ENCODE measurements at regions not wholly inside any gene's neighbourhood (a gene's known extent, or its start where the extent isn't known, plus 50 kb on each side); places are given as distances from the start of the nearest gene placed in this dataset.

DNA sequence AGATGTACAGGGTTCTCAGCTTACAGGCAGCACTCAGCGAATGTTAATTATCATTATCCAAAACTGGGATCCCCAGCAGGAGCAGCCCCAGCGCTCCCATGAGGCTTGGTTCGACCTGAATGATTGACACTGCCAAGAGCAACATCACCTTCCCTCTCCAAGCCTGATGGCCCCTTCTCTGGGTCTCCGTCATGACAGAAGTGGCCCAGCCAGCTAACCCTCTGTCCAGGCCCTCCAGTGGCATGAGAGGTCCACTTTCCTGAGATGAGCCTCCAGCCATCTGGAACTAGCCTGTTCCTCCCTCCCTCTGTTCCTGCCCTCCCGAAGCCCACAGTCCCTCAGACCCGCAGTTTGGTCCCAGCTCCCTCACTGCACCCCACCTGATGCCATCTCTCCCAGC is 97.0 kb upstream of the RAB6C start:
- H3K9ac ChIP-seq, result no peak overlapping the region
- no peak overlapping the region for H3K4me2 ChIP-seq
- H4K20me1 ChIP-seq (ENCODE audit: insufficient read depth), result no peaks in the 10 kb centered on the region
- no peaks in the 10 kb centered on the region for H3K36me3 ChIP-seq (ENCODE audit: insufficient read depth)
- H3K27ac ChIP-seq, result no peak overlapping the region
- H3K27me3 ChIP-seq (ENCODE audit: insufficient read depth, low read depth), result no peaks in the 10 kb centered on the region
- no peaks in the 10 kb centered on the region for H3K4me1 ChIP-seq (ENCODE audit: low read depth, poor library complexity, severe bottlenecking)
- H3K79me2 ChIP-seq (ENCODE audit: insufficient read depth, low read depth), result no peaks in the 10 kb centered on the region
- no peak overlapping the region for H3K4me3 ChIP-seq (IDR thresholded peaks at IDR 0.05; ENCODE audit: insufficient read depth, low read depth, low read length)
- no peak overlapping the region for H2AFZ ChIP-seq (ENCODE audit: low read depth)
- TF ChIP-seq, protein P1, sequence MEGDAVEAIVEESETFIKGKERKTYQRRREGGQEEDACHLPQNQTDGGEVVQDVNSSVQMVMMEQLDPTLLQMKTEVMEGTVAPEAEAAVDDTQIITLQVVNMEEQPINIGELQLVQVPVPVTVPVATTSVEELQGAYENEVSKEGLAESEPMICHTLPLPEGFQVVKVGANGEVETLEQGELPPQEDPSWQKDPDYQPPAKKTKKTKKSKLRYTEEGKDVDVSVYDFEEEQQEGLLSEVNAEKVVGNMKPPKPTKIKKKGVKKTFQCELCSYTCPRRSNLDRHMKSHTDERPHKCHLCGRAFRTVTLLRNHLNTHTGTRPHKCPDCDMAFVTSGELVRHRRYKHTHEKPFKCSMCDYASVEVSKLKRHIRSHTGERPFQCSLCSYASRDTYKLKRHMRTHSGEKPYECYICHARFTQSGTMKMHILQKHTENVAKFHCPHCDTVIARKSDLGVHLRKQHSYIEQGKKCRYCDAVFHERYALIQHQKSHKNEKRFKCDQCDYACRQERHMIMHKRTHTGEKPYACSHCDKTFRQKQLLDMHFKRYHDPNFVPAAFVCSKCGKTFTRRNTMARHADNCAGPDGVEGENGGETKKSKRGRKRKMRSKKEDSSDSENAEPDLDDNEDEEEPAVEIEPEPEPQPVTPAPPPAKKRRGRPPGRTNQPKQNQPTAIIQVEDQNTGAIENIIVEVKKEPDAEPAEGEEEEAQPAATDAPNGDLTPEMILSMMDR (conservative IDR thresholded peaks at IDR 0.05; ENCODE audit: low read depth, low read length), result no peak

DNA sequence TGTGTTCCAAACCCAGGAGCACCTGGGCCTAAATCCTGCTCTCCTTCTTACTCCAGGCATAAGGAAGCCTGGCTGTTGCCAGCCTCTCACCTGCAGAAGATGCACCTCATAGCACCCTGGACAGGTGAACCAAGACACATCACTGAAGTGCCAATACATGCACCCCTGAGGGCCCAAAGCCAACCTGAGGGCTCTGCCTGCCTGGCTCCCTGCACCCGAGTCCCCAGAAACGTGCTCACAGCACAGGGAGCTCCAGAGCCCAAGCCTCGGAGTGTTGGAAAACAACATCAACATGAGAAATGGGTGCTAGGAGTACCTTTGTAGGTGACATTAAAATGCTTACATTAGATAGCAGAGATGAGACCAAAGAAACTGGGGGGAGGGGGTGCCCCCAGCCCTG is 96.3 kb upstream of the RAB6C start:
- no peaks in the 10 kb centered on the region for H3K4me1 ChIP-seq (ENCODE audit: low read depth, poor library complexity, severe bottlenecking)
- no peak overlapping the region for H3K9ac ChIP-seq
- no peak overlapping the region for H3K27ac ChIP-seq
- no peaks in the 10 kb centered on the region for H3K79me2 ChIP-seq (ENCODE audit: insufficient read depth, low read depth)
- no peak overlapping the region for H2AFZ ChIP-seq (ENCODE audit: low read depth)
- no peak overlapping the region for H3K4me3 ChIP-seq (IDR thresholded peaks at IDR 0.05; ENCODE audit: insufficient read depth, low read depth, low read length)
- H3K36me3 ChIP-seq (ENCODE audit: insufficient read depth), result no peaks in the 10 kb centered on the region
- no peaks in the 10 kb centered on the region for H3K27me3 ChIP-seq (ENCODE audit: insufficient read depth, low read depth)
- no peak overlapping the region for H3K4me2 ChIP-seq
- TF ChIP-seq, protein P1 (conservative IDR thresholded peaks at IDR 0.05; ENCODE audit: low read depth, low read length), result no peak
- no peaks in the 10 kb centered on the region for H4K20me1 ChIP-seq (ENCODE audit: insufficient read depth)

GRCh38 chr2:129884221-129884786 is 95.2 kb upstream of the RAB6C start:
- TF ChIP-seq, protein P1 (conservative IDR thresholded peaks at IDR 0.05; ENCODE audit: low read depth, low read length), result no peak
- Histone ChIP-seq H2AFZ (ENCODE audit: low read depth) (no peak overlapping the region), H3K4me3 (IDR thresholded peaks at IDR 0.05; ENCODE audit: insufficient read depth, low read depth, low read length) (no peak overlapping the region), H3K79me2 (ENCODE audit: insufficient read depth, low read depth) (no peaks in the 10 kb centered on the region), H3K4me1 (ENCODE audit: low read depth, poor library complexity, severe bottlenecking) (no peaks in the 10 kb centered on the region), H3K9ac (no peak overlapping the region), H3K4me2 (no peak overlapping the region), H3K27ac (no peak overlapping the region), H3K36me3 (ENCODE audit: insufficient read depth) (no peaks in the 10 kb centered on the region), H3K27me3 (ENCODE audit: insufficient read depth, low read depth) (no peaks in the 10 kb centered on the region), H4K20me1 (ENCODE audit: insufficient read depth) (no peaks in the 10 kb centered on the region)

- Histone ChIP-seq H3K9ac (no peak overlapping the region), H3K79me2 (ENCODE audit: insufficient read depth, low read depth) (no peaks in the 10 kb centered on the region), H3K36me3 (ENCODE audit: insufficient read depth) (no peaks in the 10 kb centered on the region), H3K27ac (no peak overlapping the region), H3K4me1 (ENCODE audit: low read depth, poor library complexity, severe bottlenecking) (no peaks in the 10 kb centered on the region), H3K4me3 (IDR thresholded peaks at IDR 0.05; ENCODE audit: insufficient read depth, low read depth, low read length) (no peak overlapping the region), H3K27me3 (ENCODE audit: insufficient read depth, low read depth) (no peaks in the 10 kb centered on the region), H3K4me2 (no peak overlapping the region), H4K20me1 (ENCODE audit: insufficient read depth) (no peaks in the 10 kb centered on the region), H2AFZ (ENCODE audit: low read depth) (no peak overlapping the region)
- TF ChIP-seq, protein P1 (conservative IDR thresholded peaks at IDR 0.05; ENCODE audit: low read depth, low read length), result no peak
Measured at GRCh38 chr2:129885735-129886134, 93.7 kb upstream of the RAB6C start.

All from KMS-11 (cell line).